SK-N-SH (cell line): ENCODE measurements at regions not wholly inside any gene's neighbourhood (a gene's known extent, or its start where the extent isn't known, plus 50 kb on each side); places are given as distances from the start of the nearest gene placed in this dataset.

Source experiments
- CTCF ChIA-PET: fragments of 300-600, 350-600 bp; formaldehyde crosslinking; extraction: SDS; loops from one replicate; lab custom pipeline; 2021; lab: Yijun Ruan, JAX
- POLR2A ChIA-PET: fragments of 350-600 bp; sonication (Branson Sonifier 250); formaldehyde crosslinking; extraction: SDS; loops from one replicate; lab custom pipeline; 2020; ENCODE audit warnings: antibody characterized with exemption, inconsistent platforms; lab: Yijun Ruan, JAX
- DNase-seq: peaks from one replicate; pipeline ENCODE4 v3.0.0; 2012
- H2AFZ ChIP-seq: fragments of 200-600 bp; sonication (generic); 2 replicates; pipeline ENCODE4 v1.8.1; 2016; ENCODE audit warnings: antibody characterized with exemption, mild to moderate bottlenecking, low read depth
- H3F3A ChIP-seq: fragments of 200-600 bp; sonication (generic); replicated peaks from 2 replicates; pipeline ENCODE3; 2016; ENCODE audit warnings: antibody characterized with exemption, mild to moderate bottlenecking; ENCODE audit not compliant: insufficient read depth
- H3K27ac ChIP-seq, 2 experiments: fragments of 200-500 bp in 1 of 2; fragments of 200-600 bp in 1 of 2; sonication (Bioruptor generic) in 1 of 2; sonication (generic), shearing (Covaris generic) in 1 of 2; 2 replicates each; pipeline versions ENCODE4 v1.5.1 to v1.6.1; 2014 to 2016; ENCODE audit warnings: low read depth in 2 of 2, inconsistent platforms in 1 of 2, low read length in 1 of 2, mild to moderate bottlenecking in 1 of 2, mixed read lengths in 1 of 2
- H3K27me3 ChIP-seq: fragments of 200-600 bp; sonication (generic), shearing (Covaris generic); 2 replicates; pipeline ENCODE4 v1.6.1; 2016; ENCODE audit warnings: mixed run types; ENCODE audit not compliant: insufficient read depth
- H3K36me3 ChIP-seq, 2 experiments: fragments of 200-500 bp in 1 of 2; fragments of 200-600 bp in 1 of 2; sonication (Bioruptor generic) in 1 of 2; sonication (generic) in 1 of 2; replicated peaks in 1 of 2; 2 replicates each; pipeline versions ENCODE3 to v1.5.1; 2014 to 2016; ENCODE audit warnings: low read length in 1 of 2, mild to moderate bottlenecking in 1 of 2; ENCODE audit not compliant: insufficient read depth in 2 of 2, control insufficient read depth in 1 of 2
- H3K4me1 ChIP-seq, 2 experiments: fragments of 200-500 bp in 1 of 2; fragments of 200-600 bp in 1 of 2; sonication (Bioruptor generic) in 1 of 2; sonication (generic), shearing (Covaris generic) in 1 of 2; 2 replicates each; pipeline versions ENCODE4 v1.5.1 to v1.6.1; 2014 to 2016; ENCODE audit warnings: low read depth in 1 of 2, low read length in 1 of 2, mixed run types in 1 of 2; ENCODE audit not compliant: insufficient read depth in 2 of 2, control insufficient read depth in 1 of 2
- H3K4me2 ChIP-seq: fragments of 200-600 bp; sonication (generic), shearing (Covaris generic); 2 replicates; pipeline ENCODE4 v1.6.1; 2017; ENCODE audit warnings: mixed run types
- H3K4me3 ChIP-seq, 2 experiments: fragments of 200-500 bp in 1 of 2; fragments of 200-600 bp in 1 of 2; sonication (Bioruptor generic) in 1 of 2; sonication (generic), shearing (Covaris generic) in 1 of 2; 2 replicates each; pipeline versions ENCODE4 v1.5.1 to v1.8.1; 2014 to 2016; ENCODE audit warnings: low read depth in 2 of 2, inconsistent platforms in 1 of 2, low read length in 1 of 2, mild to moderate bottlenecking in 1 of 2, mixed read lengths in 1 of 2, moderate library complexity in 1 of 2
- H3K79me2 ChIP-seq: fragments of 200-600 bp; sonication (generic); 2 replicates; pipeline ENCODE4 v1.8.1; 2017; ENCODE audit warnings: mild to moderate bottlenecking; ENCODE audit not compliant: insufficient read depth
- H3K9ac ChIP-seq: fragments of 200-600 bp; sonication (generic); 2 replicates; pipeline ENCODE4 v1.6.1; 2017; ENCODE audit warnings: mixed run types
- H3K9me2 ChIP-seq: fragments of 200-600 bp; sonication (generic); 2 replicates; pipeline ENCODE4 v1.6.1; 2017; ENCODE audit warnings: mixed run types
- H3K9me3 ChIP-seq: fragments of 200-600 bp; sonication (generic); 2 replicates; pipeline ENCODE4 v1.6.1; 2017; ENCODE audit warnings: mixed run types, mild to moderate bottlenecking, moderate library complexity
- H4K20me1 ChIP-seq: fragments of 200-600 bp; sonication (generic); 2 replicates; pipeline ENCODE4 v1.6.1; 2017; ENCODE audit warnings: mild to moderate bottlenecking, mixed run types; ENCODE audit not compliant: insufficient read depth
- EP300 ChIP-seq, 2 experiments: IDR thresholded peaks; 2 replicates each; pipeline versions ENCODE4 v1.4.0 to v1.6.1; 2012; ENCODE audit warnings: borderline replicate concordance in 1 of 2, low read depth in 1 of 2, low read length in 1 of 2
- EZH2phosphoT487 ChIP-seq: fragments of 200-600 bp; sonication (generic); IDR thresholded peaks from 2 replicates; pipeline ENCODE4 v1.6.1; 2017; ENCODE audit warnings: low read depth, mixed run types, mild to moderate bottlenecking, antibody characterized with exemption, moderate library complexity, borderline replicate concordance
- FOXJ3 ChIP-seq: sonication (generic); formaldehyde crosslinking; IDR thresholded peaks from 2 replicates; pipeline ENCODE4 v1.5.1; 2020; ENCODE audit warnings: mild to moderate bottlenecking, missing genetic modification reagents
- FOXM1 ChIP-seq: IDR thresholded peaks from 2 replicates; pipeline ENCODE4 v1.4.0; 2012; ENCODE audit warnings: low read depth, mild to moderate bottlenecking
- MXI1 ChIP-seq: IDR thresholded peaks from 2 replicates; pipeline ENCODE4 v1.6.1; 2012; ENCODE audit warnings: mild to moderate bottlenecking, low read depth, low read length, improper control_type of control experiment
- RCOR1 ChIP-seq: fragments of 150-350 bp; IDR thresholded peaks from 2 replicates; pipeline ENCODE4 v1.6.1; 2017; ENCODE audit warnings: antibody characterized with exemption, low read length
- REST ChIP-seq: IDR thresholded peaks from 2 replicates; pipeline ENCODE4 v1.6.1; 2012; ENCODE audit warnings: mild to moderate bottlenecking, low read depth, low read length, moderate library complexity
- SIN3A ChIP-seq: IDR thresholded peaks from 2 replicates; pipeline ENCODE4 v1.6.1; 2012; ENCODE audit warnings: low read depth, mild to moderate bottlenecking, low read length, moderate library complexity, borderline replicate concordance
- SMC3 ChIP-seq: IDR thresholded peaks from 2 replicates; pipeline ENCODE4 v1.6.1; 2012; ENCODE audit warnings: low read depth, low read length, improper control_type of control experiment
- TAF1 ChIP-seq: IDR thresholded peaks from 2 replicates; pipeline ENCODE4 v1.6.1; 2012; ENCODE audit warnings: low read depth, mild to moderate bottlenecking, low read length, moderate library complexity, borderline replicate concordance
- TEAD4 ChIP-seq: IDR thresholded peaks from 2 replicates; pipeline ENCODE4 v1.4.0; 2012; ENCODE audit warnings: mild to moderate bottlenecking, borderline replicate concordance; ENCODE audit not compliant: insufficient read depth
- YY1 ChIP-seq: IDR thresholded peaks from 2 replicates; pipeline ENCODE4 v1.4.0; 2012; ENCODE audit warnings: low read depth, mild to moderate bottlenecking
- WGBS: methylation state at CpG from one replicate; pipeline ENCODE4 v1.1.6; 2017; ENCODE audit warnings: low lambda C conversion rate; 5-methylcytosine and 5-hydroxymethylcytosine counted together
- TF ChIP-seq, protein P1 (sequence below): fragments of 150-350 bp; IDR thresholded peaks from 2 replicates; pipeline ENCODE4 v1.6.1; 2017; ENCODE audit warnings: antibody characterized with exemption, low read length, low read depth, borderline replicate concordance

- H3K4me1 ChIP-seq, result peaks cover 0 to 43% of the 10 kb centered on the region in 2 experiments; a peak in 2 of 4 replicates
- no peaks in the 10 kb centered on the region for H3K27me3 ChIP-seq
- no peaks in the 10 kb centered on the region for H3K36me3 ChIP-seq
- H3K9ac ChIP-seq, result no peak overlapping the region
- no peak overlapping the region for H3K4me3 ChIP-seq
- no peaks in the 10 kb centered on the region for H4K20me1 ChIP-seq
- no peaks in the 10 kb centered on the region for H3K9me3 ChIP-seq
- no peaks in the 10 kb centered on the region for H3F3A ChIP-seq
- ChIA-PET CTCF (interaction anchor here (1.4 kb wide), 1 partner anchor 89 kb away, joined by 4 read pairs; no protein-coding TSS in a partner anchor), POLR2A (no interaction called here)
- H3K27ac ChIP-seq, result no peak overlapping the region; a peak in 1 of 4 replicates
- DNase-seq, result no peak
- TF ChIP-seq TEAD4 (no peak), TAF1 (no peak), FOXM1 (no peak), MXI1 (no peak), EP300 (IDR thresholded peaks at IDR 0.05; ENCODE audit: borderline replicate concordance in 1 of 2, low read depth in 1 of 2, low read length in 1 of 2) (no peak), SMC3 (no peak), YY1 (no peak), FOXJ3 (CRISPR knock-in tag) (no peak), RCOR1 (no peak), SIN3A (no peak), EZH2phosphoT487 (no peak), REST (no peak)
- TF ChIP-seq, protein P1, sequence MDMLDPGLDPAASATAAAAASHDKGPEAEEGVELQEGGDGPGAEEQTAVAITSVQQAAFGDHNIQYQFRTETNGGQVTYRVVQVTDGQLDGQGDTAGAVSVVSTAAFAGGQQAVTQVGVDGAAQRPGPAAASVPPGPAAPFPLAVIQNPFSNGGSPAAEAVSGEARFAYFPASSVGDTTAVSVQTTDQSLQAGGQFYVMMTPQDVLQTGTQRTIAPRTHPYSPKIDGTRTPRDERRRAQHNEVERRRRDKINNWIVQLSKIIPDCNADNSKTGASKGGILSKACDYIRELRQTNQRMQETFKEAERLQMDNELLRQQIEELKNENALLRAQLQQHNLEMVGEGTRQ, result no peak
- WGBS, result 81% methylated on average over 3 of the region's 3 CpGs
- no peaks in the 10 kb centered on the region for H3K9me2 ChIP-seq
- no peaks in the 10 kb centered on the region for H3K79me2 ChIP-seq
- H3K4me2 ChIP-seq, result no peak overlapping the region
- H2AFZ ChIP-seq, result no peak overlapping the region
Measured at GRCh38 chr18:46425511-46425910, 231.5 kb downstream of the LOXHD1 start.
